DMS114 treated with DMSO at 0.1 percent for 48 hours (cell line): ENCODE measurements at regions not wholly inside any gene's neighbourhood (a gene's known extent, or its start where the extent isn't known, plus 50 kb on each side); places are given as distances from the start of the nearest gene placed in this dataset.

ENCODE experiments used
- DNase-seq: peaks from one replicate; lab custom pipeline; 2025; ENCODE audit not compliant: unreplicated experiment; lab: John Stamatoyannopoulos, UW

DNA sequence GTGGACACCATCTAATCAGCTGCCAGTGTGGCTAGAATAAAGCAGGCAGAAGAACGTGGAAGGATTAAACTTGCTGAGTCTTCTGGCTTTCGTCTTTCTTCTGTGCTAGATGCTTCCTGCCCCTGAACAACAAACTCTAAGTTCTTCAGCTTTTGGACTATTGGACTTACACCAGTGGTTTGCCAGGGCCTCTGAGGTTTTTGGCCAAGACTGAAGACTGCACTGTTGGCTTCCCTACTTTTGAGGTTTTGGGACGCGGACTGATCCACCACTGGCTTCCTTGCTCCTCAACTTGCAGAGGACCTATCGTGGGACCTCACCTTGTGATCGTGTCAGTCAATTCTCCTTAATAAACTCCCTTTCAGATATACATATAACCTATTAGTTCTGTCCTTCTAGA is 696.1 kb upstream of the NCAM2 start:
- no peak for DNase-seq

DNA sequence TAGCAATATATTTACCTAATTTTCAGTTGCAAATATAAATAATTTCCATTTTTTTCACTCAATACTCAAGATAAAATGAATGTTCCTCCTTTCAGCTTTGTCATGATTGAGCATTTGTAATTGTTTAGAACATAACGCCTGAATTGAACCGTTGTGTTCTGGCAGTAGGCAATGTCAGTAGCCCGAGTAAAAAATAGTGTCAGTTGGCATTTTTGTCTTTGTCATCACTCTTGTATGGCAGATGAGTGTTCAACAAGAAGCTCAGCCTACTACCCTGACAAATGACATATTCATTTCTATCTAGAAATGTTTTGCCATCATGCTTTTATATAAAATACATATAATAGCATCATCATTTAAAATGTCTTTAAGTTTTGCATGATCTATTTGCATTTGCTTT is 691.4 kb upstream of the NCAM2 start:
- DNase-seq = no peak

DNA sequence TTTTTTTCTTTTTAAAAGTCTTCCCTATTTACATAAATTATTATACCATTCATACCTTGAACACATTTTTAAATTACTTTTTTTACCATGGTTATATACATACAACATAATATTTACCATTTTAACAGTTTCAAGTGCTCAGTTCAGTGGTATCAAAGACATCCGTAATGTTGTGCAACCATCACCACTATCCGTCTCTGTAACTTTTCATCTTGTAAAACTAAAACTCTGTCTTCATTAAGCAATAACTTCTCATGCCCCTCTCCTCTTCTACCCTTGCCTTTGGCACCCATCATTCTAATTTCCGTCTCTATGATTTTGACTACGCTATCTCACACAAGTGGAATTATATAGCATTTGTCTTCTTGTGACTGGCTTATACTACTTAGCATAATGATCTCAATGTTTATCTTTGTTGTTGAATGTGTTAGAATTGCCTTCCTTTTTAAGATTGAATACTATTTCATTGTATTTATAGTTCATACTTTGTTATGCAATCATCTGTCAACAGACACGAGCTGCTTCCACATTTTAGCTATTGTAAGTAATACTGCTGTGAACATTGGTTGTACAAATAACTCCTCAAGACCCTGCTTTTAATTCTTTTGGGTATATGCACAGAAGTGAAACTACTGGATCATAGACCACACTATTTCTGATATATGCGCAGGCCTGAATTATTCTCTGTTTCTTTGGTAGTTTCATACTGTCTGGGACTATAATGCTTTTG is 689.5 kb upstream of the NCAM2 start:
- no peak for DNase-seq

DNA sequence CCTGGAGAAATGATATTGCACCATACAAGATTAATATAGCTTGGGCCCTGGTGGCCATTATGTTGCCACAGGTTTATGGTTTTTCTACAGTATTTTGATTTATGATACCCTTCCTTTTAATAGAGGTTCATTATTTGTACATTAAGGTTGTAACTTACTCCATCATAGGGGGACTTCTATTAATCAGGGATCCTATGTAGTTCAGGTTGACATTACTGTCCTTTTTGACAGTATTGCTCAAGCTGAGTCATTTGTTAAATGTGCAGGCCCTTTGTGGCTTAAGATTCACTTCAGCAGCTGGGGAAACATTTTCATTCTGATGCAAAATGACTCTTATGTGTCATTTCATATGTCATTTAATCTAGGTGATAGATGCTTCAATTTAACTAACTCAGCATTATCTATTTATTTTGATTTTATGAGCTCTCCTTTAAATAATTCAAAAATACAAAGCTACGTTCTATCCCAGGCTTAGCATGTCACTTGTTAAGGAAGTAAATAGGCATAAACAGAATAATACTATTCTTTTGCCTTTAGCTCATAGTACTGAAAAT is 686.9 kb upstream of the NCAM2 start:
- DNase-seq = no peak

DNA sequence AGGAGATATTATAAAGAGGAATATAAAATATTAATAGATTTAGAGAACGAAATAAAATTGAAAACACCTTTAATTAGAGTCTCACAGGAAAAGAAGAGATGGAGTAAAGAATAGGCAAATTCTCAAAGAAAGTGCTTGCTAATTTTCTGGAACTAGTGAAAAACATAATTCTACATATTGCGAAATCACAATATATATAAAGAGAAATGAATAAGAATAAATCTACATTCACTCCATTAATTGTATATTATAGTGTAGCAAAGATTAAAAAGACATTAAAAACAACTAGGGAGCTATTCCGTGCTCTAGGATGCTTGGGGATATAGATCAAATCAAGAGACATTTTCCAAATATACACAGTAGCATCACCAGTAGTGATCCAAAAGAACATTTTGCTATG is 685.2 kb upstream of the NCAM2 start:
- no peak for DNase-seq

- DNase-seq = no peak
Observed at GRCh38 chr21:20315042-20315441, 683.2 kb upstream of the NCAM2 start.

DNA sequence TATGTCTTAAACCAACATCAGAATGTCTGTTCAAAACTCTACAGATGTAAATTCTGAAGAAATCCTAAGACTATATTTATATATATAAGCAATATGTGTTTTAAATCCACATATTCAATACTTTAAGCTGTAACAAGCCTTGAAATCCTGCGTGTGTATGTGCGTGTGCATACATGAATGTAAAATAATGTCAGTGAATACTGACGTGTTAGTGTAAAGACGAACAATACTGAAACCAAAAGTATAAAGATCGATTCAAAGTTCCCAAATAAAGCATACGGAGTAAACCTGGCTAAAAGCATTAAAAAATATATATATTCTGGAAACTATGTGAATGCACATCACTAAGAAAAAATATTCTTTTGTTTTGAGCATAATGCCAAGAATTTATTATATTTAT is 668.6 kb upstream of the NCAM2 start:
- DNase-seq = no peak

DNA sequence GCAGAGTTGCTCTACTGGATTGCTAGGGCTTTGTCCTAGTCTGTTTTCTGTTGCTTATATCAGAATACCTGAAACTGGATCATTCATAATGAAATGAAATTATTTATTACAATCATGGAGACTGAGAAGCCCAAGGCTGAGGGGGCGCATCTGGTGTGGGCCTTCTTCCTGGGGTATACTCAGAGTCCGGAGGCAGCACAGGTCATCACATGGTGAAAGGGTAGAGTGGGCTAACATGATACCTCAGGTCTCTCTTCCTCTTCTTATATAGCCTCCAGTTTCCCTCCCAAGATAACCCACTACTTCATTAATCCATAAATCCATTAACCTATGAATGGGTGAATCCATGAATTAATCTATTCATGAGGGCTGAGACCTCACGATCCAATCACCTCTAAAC is 667.6 kb upstream of the NCAM2 start:
- DNase-seq = no peak

- no peak for DNase-seq
Observed at GRCh38 chr21:20334585-20334984, 663.6 kb upstream of the NCAM2 start.

GRCh38 chr21:20341431-20341830 is 656.8 kb upstream of the NCAM2 start:
- DNase-seq = no peak

- no peak for DNase-seq
Observed at GRCh38 chr21:20343186-20343585, 655.0 kb upstream of the NCAM2 start.

GRCh38 chr21:20351138-20351537 is 647.1 kb upstream of the NCAM2 start:
- DNase-seq = no peak

DNA sequence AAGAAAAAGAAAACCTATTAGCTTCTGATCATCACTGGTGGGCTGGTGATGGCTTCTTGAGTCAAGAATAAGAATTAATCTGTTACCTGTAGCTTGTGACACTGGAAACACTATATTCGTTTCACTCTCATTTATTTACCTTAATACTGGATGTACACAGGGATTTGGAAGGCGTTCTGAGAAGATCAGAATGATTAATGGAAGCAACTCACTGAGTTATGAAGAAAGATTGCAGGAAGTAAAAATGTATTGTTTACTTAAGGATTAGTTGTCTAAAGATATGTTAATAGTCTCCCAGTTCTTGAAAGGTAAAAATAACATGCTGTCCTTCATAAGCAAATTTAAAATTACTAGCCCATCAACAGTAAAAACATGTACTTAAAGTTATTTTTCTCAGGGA is 644.9 kb upstream of the NCAM2 start:
- DNase-seq = no peak

DNA sequence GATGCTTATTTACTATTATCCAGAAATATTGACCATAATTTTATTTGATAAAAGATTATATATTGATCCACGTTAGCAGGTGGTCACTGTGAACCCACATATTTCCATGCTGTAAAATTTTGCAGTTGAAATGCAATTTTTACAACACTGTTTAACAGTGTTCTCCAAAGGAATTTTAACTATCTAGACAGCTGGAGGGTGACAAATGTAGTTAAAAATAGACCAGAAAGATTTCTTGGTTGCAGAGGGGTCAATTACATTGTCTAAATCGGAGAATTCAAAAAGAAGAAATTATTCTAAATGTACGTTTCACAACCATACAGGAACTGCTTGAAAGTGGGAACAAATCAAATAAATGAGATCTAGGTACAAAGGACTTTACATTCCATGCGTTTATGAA is 625.2 kb upstream of the NCAM2 start:
- DNase-seq = no peak

DNA sequence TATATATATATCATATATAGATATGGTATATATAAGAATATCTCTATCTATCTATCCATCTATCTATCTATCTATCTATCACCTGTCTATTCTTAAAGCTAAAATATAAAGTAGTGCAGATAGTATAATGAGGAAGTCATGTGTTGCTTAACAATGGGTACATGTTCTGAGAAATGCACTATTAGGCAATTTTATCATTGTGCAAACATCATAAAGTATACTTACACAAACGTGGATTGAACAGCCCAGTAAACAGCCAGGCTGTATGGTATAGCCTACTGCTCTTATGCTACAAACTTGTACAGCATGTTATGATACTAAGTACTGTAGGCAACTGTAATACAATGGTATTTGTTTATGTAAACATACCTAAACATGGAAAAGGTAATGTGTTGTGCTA is 621.0 kb upstream of the NCAM2 start:
- no peak for DNase-seq

- DNase-seq = no peak
Observed at GRCh38 chr21:20388400-20388799, 609.8 kb upstream of the NCAM2 start.

GRCh38 chr21:20396798-20397197 is 601.4 kb upstream of the NCAM2 start:
- DNase-seq = no peak

DNA sequence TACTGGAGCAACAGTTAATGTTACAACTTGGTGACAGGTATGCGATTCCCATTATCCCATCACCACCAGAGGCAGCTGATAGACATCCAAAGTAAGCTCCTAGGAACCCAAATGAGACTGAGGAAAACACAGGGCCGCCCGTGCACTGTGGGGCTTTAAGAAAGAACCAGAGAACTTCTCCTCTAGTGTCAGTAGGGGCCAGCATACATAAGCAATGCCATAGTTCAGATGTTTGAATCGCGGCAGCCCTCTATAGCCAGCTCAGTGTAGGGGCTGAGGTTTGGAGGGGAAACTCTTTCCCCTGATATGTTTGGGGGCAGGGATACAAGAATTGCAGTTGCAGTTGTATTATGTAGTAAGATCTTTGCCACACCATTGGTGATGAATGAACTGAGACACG is 593.3 kb upstream of the NCAM2 start:
- no peak for DNase-seq

GRCh38 chr21:20418353-20418752 is 579.9 kb upstream of the NCAM2 start:
- DNase-seq = no peak

DNA sequence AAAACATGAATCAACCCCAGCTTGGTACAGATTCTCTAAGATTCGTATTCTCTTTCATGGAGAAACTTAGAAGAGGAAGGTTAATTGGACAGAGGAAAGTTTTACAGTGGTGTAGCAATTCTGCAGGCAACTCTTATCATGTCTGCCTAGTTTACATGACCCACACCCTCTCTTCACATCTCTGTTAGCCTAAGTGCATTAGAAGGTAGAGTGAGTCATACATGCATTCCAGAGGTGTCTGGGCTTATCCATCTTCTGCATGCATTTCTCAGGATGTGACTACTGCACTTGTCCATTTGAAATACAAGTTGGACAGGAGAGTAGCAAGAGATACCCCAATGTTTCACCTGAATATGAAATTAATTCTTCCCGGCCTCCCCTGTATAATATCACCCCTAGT is 578.4 kb upstream of the NCAM2 start:
- no peak for DNase-seq

DNA sequence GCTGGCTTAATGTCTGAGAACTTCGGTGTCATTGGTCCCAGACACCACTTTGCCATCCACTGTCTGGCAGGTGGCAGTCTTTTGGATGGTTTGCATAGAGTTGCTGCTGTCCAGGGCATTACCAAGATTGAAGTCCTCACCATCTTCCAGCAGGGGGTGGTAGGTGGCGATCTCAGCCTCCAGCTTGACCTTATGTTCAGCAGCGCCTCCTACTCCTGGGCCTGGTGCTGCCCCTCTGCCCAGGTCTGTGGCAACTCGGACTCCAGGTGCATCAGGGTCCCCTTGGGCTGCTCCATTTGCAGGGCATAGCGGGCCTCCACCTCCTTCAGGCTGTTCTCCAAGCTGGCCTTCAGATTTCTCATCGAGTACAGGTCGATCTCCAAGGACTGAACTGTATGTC is 573.3 kb upstream of the NCAM2 start:
- no peak for DNase-seq

DNA sequence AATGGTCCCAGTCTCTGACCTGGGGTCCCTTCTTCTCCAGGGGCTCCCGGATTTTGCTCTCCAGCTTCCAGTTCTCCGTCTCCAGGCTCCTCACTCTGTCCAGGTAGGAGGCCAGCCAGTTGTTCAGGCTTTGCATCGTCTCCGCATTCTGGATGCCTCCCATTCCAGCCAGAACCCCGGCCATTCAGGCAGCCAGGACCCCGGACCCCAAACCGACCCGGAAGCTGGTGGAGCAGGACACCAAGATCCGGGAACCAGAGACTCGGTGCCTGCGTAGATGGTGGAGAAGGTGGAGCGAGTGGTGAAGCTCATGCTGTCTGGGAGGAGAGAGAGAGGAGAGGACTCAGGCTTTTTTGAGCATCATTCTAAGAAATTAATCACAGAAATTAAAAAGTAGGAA is 572.4 kb upstream of the NCAM2 start:
- DNase-seq = no peak

DNA sequence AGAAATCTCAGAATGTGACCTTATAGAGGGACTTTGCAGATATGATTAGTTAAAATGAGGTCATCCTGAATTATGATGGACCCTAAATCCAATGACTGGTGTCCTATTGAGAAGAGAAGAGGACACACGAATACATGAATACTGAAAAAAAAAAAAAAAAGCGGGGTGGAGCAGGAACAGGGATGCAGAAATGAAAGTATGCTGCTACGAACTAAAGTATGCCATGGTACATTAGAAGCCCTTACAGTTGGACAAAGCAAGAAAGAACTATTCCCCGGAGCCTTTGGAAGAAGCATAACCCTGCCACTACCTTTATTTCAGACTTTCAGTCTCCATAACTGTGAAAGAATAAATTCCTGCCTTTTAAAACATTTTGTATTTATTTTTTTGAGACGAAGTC is 557.9 kb upstream of the NCAM2 start:
- no peak for DNase-seq
